ENCODE measurements at regions not wholly inside any gene's neighbourhood (a gene's known extent, or its start where the extent isn't known, plus 50 kb on each side); places are given as distances from the start of the nearest gene placed in this dataset.
A peak's percentile ranks its signal among the peaks of the same experiment; 100 is the strongest.
"Not testable (repeated sequence)": the region's sequence is repeated elsewhere in the genome, so short reads cannot be mapped to it uniquely, and the experiment has no call there.

DNA sequence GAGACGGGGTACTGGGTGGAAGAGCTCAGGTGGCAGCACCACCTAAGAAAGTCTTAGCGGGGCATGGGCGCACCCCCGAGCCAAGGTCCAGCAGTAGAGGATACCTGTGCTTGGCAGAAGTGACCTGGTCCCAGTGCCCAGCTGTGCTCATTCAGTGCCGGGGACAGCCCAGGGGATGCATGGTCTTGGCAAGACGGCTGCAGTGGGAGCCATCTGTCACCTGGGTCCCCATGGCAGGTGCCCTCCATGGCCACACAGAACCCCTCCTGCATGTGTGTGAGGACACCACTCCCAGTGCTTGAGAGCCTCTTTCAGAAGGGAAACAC lies 664.7 kb downstream of the QKI start:
- no peaks in the 10 kb centered on the region for H3K9me3 ChIP-seq (replicated peaks; ENCODE audit: control insufficient read depth, low read depth, low read length)
- WGBS (ENCODE audit: insufficient coverage): 100% methylated on average over 6 of the region's 6 CpGs
- H3K4me1 ChIP-seq (ENCODE audit: control insufficient read depth, insufficient read depth, low read length): peaks cover 3% of the 10 kb centered on the region
- H3K27ac ChIP-seq (ENCODE audit: low read length): no peak overlapping the region
- no peak overlapping the region for H3K4me3 ChIP-seq (ENCODE audit: low read length)
- DNase-seq: no peak
- no peaks in the 10 kb centered on the region for H3K27me3 ChIP-seq (ENCODE audit: control insufficient read depth, insufficient read depth, low read length)
- no peaks in the 10 kb centered on the region for H3K36me3 ChIP-seq (ENCODE audit: control insufficient read depth, insufficient read depth, low read length)

GRCh38 chr6:164078532-164079274 lies 664.2 kb downstream of the QKI start:
- Histone ChIP-seq H3K36me3 (ENCODE audit: control insufficient read depth, insufficient read depth, low read length) (no peaks in the 10 kb centered on the region), H3K9me3 (replicated peaks; ENCODE audit: control insufficient read depth, low read depth, low read length) (no peaks in the 10 kb centered on the region), H3K4me1 (ENCODE audit: control insufficient read depth, insufficient read depth, low read length) (peaks cover 3% of the 10 kb centered on the region), H3K27ac (ENCODE audit: low read length) (no peak overlapping the region), H3K27me3 (ENCODE audit: control insufficient read depth, insufficient read depth, low read length) (no peaks in the 10 kb centered on the region), H3K4me3 (ENCODE audit: low read length) (no peak overlapping the region)
- 71% methylated on average over 9 of the region's 10 CpGs for WGBS (ENCODE audit: insufficient coverage)
- peak; percentile 51 for DNase-seq

DNA sequence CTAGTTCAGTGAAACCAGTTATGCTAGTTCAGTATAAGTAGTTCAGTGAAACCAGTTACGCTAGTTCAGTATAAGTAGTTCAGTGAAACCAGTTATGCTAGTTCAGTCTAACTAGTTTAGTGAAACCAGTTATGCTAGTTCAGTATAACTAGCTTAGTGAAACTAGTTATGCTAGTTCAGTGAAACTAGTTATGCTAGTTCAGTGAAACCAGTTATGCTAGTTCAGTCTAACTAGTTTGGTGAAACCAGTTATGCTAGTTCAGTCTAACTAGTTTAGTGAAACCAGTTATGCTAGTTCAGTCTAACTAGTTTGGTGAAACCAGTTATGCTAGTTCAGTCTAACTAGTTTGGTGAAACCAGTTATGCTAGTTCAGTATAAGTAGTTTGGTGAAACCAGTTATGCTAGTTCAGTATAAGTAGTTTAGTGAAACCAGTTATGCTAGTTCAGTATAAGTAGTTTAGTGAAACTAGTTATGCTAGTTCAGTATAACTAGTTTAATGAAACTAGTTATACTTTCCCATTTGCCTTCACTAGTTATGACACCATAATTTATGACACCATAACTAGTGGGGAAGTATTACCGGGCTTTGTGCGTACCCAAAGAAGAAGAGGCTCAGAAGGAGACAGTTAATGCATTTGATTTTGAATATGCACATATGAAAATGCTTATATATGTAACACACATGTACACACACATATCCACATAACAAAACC lies 662.5 kb downstream of the QKI start:
- H3K27me3 ChIP-seq (ENCODE audit: control insufficient read depth, insufficient read depth, low read length); H3K36me3 ChIP-seq (ENCODE audit: control insufficient read depth, insufficient read depth, low read length); DNase-seq; H3K9me3 ChIP-seq (replicated peaks; ENCODE audit: control insufficient read depth, low read depth, low read length); H3K27ac ChIP-seq (ENCODE audit: low read length); H3K4me1 ChIP-seq (ENCODE audit: control insufficient read depth, insufficient read depth, low read length); H3K4me3 ChIP-seq (ENCODE audit: low read length): not testable (repeated sequence)
- 100% methylated on average over 1 of the region's 3 CpGs for WGBS (ENCODE audit: insufficient coverage)

DNA sequence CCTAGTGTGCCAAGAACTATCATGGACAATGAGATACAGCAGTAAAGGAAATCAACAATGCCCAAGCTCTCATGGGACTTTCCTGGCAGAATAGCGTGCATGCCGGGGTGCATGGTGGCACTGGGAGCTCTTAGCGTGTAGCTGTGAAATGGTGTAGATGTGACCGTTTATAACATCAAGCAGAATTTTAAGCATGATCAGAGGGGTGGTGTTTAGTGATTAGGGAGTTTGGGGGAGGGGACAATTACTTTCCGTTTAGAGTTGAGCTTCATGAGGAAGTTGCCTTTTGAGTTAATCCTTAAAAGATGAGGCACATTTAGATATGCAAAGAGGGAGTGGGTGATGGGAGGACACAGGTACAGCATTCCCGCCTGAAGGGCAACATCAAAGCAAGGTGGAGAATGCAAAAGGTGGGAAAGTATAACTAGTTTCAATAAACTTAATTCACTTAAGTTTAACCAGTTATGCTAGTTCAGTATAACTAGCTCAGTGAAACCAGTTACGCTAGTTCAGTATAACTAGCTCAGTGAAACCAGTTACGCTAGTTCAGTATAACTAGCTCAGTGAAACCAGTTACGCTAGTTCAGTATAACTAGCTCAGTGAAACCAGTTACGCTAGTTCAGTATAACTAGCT lies 661.6 kb downstream of the QKI start:
- 74% methylated on average over 5 of the region's 10 CpGs for WGBS (ENCODE audit: insufficient coverage)
- H3K9me3 ChIP-seq (replicated peaks; ENCODE audit: control insufficient read depth, low read depth, low read length): no peaks in the 10 kb centered on the region
- no peak overlapping the region for H3K27ac ChIP-seq (ENCODE audit: low read length)
- no peak overlapping the region for H3K4me3 ChIP-seq (ENCODE audit: low read length)
- no peak for DNase-seq
- H3K27me3 ChIP-seq (ENCODE audit: control insufficient read depth, insufficient read depth, low read length): no peaks in the 10 kb centered on the region
- H3K4me1 ChIP-seq (ENCODE audit: control insufficient read depth, insufficient read depth, low read length): no peaks in the 10 kb centered on the region
- no peaks in the 10 kb centered on the region for H3K36me3 ChIP-seq (ENCODE audit: control insufficient read depth, insufficient read depth, low read length)

GRCh38 chr6:164072240-164072666 lies 657.7 kb downstream of the QKI start:
- H3K27me3 ChIP-seq (ENCODE audit: control insufficient read depth, insufficient read depth, low read length): no peaks in the 10 kb centered on the region
- no peak for DNase-seq
- no CpG with 5 or more reads among the region's 2 CpGs for WGBS (ENCODE audit: insufficient coverage)

DNA sequence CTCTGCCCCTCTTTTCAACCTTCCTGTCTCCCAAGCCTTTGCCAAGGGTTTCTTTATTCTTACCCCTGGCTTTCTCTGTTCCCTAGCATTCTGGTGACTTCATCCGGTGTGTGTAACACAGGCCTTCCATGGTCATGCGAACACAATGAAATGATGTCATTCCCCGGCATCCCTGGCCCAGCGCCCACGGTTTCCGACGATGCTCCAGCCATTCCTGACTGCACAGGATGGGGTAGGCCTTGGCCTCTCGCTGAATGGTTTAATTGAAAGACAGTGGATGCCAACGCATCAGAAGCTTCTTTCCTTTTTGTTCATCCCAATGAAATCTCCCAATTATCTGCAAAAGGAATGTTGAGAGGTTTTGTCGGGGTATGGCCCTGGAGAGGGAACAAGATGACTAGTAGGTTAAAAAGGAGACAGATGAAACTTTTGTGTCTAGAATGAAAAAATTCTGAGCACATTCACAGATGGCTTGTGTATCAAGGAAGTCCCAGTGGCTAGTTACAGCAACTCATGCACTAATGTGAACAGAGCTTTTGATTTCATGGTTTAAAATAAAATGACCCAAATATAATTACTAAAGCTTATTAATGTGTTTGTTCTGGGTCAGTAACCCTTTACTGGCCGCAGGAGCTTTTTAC lies 655.0 kb downstream of the QKI start:
- WGBS (ENCODE audit: insufficient coverage): 45% methylated on average over 3 of the region's 11 CpGs
- H3K4me1 ChIP-seq (ENCODE audit: control insufficient read depth, insufficient read depth, low read length): peaks cover 8% of the 10 kb centered on the region
- no peaks in the 10 kb centered on the region for H3K9me3 ChIP-seq (replicated peaks; ENCODE audit: control insufficient read depth, low read depth, low read length)
- peak; percentile 88 for DNase-seq
- H3K27me3 ChIP-seq (ENCODE audit: control insufficient read depth, insufficient read depth, low read length): no peaks in the 10 kb centered on the region
- H3K4me3 ChIP-seq (ENCODE audit: low read length): no peak overlapping the region
- H3K36me3 ChIP-seq (ENCODE audit: control insufficient read depth, insufficient read depth, low read length): no peaks in the 10 kb centered on the region
- H3K27ac ChIP-seq (ENCODE audit: low read length): peak overlapping the region; percentile 91

More at GRCh38 chr6:164072240-164072666, 657.7 kb downstream of the QKI start:
- Histone ChIP-seq H3K9me3 (replicated peaks; ENCODE audit: control insufficient read depth, low read depth, low read length) (no peaks in the 10 kb centered on the region), H3K27ac (ENCODE audit: low read length) (no peak overlapping the region), H3K4me1 (ENCODE audit: control insufficient read depth, insufficient read depth, low read length) (peaks cover 5% of the 10 kb centered on the region), H3K36me3 (ENCODE audit: control insufficient read depth, insufficient read depth, low read length) (no peaks in the 10 kb centered on the region), H3K4me3 (ENCODE audit: low read length) (no peak overlapping the region)

DNA sequence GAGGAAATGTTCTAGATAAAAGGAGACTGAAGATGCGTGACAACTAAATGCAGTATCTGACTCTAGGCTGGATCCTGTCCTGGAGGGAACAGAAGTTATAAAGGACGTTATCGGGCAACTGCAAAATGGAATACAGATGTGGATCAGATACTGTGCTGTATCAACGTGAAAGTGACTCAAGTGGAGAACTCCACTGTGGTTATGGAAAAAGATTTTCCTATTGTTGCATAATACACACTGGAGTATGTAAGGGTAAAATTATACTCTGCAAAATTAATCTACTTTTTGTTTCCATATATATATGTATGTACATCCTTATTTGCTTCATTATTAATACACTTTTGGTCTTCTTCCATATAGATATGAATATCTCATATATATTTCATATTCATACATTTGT lies 654.0 kb downstream of the QKI start:
- H3K4me1 ChIP-seq (ENCODE audit: control insufficient read depth, insufficient read depth, low read length): peaks cover 9% of the 10 kb centered on the region
- no peak overlapping the region for H3K4me3 ChIP-seq (ENCODE audit: low read length)
- no peaks in the 10 kb centered on the region for H3K9me3 ChIP-seq (replicated peaks; ENCODE audit: control insufficient read depth, low read depth, low read length)
- H3K27me3 ChIP-seq (ENCODE audit: control insufficient read depth, insufficient read depth, low read length): no peaks in the 10 kb centered on the region
- peak overlapping the region; percentile 91 for H3K27ac ChIP-seq (ENCODE audit: low read length)
- DNase-seq: peak; percentile 57
- 48% methylated on average over 3 of the region's 4 CpGs for WGBS (ENCODE audit: insufficient coverage)
- no peaks in the 10 kb centered on the region for H3K36me3 ChIP-seq (ENCODE audit: control insufficient read depth, insufficient read depth, low read length)

DNA sequence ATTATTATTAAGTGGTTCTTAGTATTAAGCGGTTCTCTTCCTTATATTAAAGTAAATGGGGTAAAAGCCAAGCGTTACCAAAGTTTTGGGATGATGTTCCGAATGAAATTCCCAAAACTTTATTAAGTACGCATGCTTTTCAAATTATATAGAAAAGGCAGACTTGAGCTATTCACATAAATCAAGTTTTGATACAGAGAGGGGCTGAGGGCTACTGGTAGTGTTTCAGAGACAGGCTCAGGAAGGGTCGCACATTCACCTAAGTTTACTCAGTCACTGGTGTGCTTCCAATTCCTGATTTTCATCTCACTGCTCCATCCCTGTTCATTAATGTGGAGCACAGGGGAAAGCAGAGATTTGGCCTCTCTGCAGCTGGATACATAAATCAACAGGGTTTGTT lies 652.2 kb downstream of the QKI start:
- Histone ChIP-seq H3K4me1 (ENCODE audit: control insufficient read depth, insufficient read depth, low read length) (peaks cover 13% of the 10 kb centered on the region), H3K27me3 (ENCODE audit: control insufficient read depth, insufficient read depth, low read length) (no peaks in the 10 kb centered on the region), H3K27ac (ENCODE audit: low read length) (peak overlapping the region; percentile 18), H3K9me3 (replicated peaks; ENCODE audit: control insufficient read depth, low read depth, low read length) (no peaks in the 10 kb centered on the region), H3K4me3 (ENCODE audit: low read length) (no peak overlapping the region), H3K36me3 (ENCODE audit: control insufficient read depth, insufficient read depth, low read length) (no peaks in the 10 kb centered on the region)
- no CpG with 5 or more reads among the region's 5 CpGs for WGBS (ENCODE audit: insufficient coverage)
- peak; percentile 74 for DNase-seq

DNA sequence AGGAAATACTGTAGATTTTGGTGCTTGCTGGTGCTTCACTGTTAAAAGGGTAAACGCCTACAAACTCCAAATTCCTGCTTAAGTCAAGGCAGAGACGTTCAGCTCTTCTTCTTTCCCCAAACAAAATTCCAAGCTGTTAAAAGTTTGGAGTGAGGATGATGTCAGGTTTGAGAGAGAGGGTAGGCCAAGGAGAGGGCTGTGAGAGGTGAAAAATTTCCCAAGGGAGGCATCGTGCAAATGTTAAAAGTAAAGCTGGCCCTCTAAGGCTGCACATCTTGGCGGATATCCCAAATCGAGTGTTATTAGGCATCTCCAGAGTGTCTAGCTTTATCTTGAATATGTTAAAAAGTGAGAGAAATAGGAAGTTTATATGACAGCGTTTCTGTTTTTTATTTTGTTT lies 651.8 kb downstream of the QKI start:
- Histone ChIP-seq H3K9me3 (replicated peaks; ENCODE audit: control insufficient read depth, low read depth, low read length) (no peaks in the 10 kb centered on the region), H3K27ac (ENCODE audit: low read length) (peak overlapping the region; percentile 18), H3K27me3 (ENCODE audit: control insufficient read depth, insufficient read depth, low read length) (no peaks in the 10 kb centered on the region), H3K4me3 (ENCODE audit: low read length) (no peak overlapping the region), H3K4me1 (ENCODE audit: control insufficient read depth, insufficient read depth, low read length) (peaks cover 13% of the 10 kb centered on the region), H3K36me3 (ENCODE audit: control insufficient read depth, insufficient read depth, low read length) (no peaks in the 10 kb centered on the region)
- WGBS (ENCODE audit: insufficient coverage): 13% methylated on average over 3 of the region's 6 CpGs
- peak; percentile 91 for DNase-seq

DNA sequence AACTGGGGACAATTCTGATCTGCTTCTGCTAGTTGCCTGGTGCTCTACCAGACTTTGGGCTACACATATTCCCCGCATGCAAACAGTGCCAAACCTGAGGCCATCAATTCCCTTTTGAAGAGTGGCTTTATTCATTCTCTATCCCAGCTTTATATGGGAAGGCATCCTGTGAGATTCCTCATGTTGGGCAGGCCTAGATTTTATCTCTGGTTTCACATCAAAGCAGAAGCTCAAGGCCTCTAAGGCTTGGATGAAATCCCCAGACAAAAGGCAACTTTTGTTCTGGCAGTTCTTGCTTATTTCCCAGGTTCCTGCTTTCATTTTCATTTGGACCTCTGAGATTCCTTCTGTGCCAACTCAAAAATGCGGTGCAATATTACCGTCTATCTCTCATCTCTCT lies 648.8 kb downstream of the QKI start:
- H3K27ac ChIP-seq (ENCODE audit: low read length): no peak overlapping the region
- WGBS (ENCODE audit: insufficient coverage): 54% methylated on average over 3 of the region's 3 CpGs
- no peak for DNase-seq
- no peaks in the 10 kb centered on the region for H3K9me3 ChIP-seq (replicated peaks; ENCODE audit: control insufficient read depth, low read depth, low read length)
- H3K4me3 ChIP-seq (ENCODE audit: low read length): no peak overlapping the region
- H3K27me3 ChIP-seq (ENCODE audit: control insufficient read depth, insufficient read depth, low read length): no peaks in the 10 kb centered on the region
- H3K36me3 ChIP-seq (ENCODE audit: control insufficient read depth, insufficient read depth, low read length): no peaks in the 10 kb centered on the region
- H3K4me1 ChIP-seq (ENCODE audit: control insufficient read depth, insufficient read depth, low read length): peaks cover 8% of the 10 kb centered on the region

Data from muscle of leg (tissue), 3 donors.